ENCODE measurements at regions not wholly inside any gene's neighbourhood (a gene's known extent, or its start where the extent isn't known, plus 50 kb on each side); places are given as distances from the start of the nearest gene placed in this dataset.

- TF ChIP-seq, protein P1, sequence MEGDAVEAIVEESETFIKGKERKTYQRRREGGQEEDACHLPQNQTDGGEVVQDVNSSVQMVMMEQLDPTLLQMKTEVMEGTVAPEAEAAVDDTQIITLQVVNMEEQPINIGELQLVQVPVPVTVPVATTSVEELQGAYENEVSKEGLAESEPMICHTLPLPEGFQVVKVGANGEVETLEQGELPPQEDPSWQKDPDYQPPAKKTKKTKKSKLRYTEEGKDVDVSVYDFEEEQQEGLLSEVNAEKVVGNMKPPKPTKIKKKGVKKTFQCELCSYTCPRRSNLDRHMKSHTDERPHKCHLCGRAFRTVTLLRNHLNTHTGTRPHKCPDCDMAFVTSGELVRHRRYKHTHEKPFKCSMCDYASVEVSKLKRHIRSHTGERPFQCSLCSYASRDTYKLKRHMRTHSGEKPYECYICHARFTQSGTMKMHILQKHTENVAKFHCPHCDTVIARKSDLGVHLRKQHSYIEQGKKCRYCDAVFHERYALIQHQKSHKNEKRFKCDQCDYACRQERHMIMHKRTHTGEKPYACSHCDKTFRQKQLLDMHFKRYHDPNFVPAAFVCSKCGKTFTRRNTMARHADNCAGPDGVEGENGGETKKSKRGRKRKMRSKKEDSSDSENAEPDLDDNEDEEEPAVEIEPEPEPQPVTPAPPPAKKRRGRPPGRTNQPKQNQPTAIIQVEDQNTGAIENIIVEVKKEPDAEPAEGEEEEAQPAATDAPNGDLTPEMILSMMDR (IDR thresholded peaks at IDR 0.05) = no peak
Observed at GRCh38 chr10:21297603-21298383, 227.7 kb downstream of the SKIDA1 start.

GRCh38 chr10:21296575-21297355 lies 228.7 kb downstream of the SKIDA1 start:
- TF ChIP-seq, protein P1 (IDR thresholded peaks at IDR 0.05) = no peak

- TF ChIP-seq, protein P1 (IDR thresholded peaks at IDR 0.05) = no peak
Observed at GRCh38 chr10:21293518-21294356, 231.7 kb downstream of the SKIDA1 start.

GRCh38 chr10:21292763-21293517 lies 232.5 kb downstream of the SKIDA1 start:
- TF ChIP-seq, protein P1 (IDR thresholded peaks at IDR 0.05) = no peak

GRCh38 chr10:21290499-21291160 lies 234.9 kb downstream of the SKIDA1 start:
- TF ChIP-seq, protein P1 (IDR thresholded peaks at IDR 0.05) = no peak

DNA sequence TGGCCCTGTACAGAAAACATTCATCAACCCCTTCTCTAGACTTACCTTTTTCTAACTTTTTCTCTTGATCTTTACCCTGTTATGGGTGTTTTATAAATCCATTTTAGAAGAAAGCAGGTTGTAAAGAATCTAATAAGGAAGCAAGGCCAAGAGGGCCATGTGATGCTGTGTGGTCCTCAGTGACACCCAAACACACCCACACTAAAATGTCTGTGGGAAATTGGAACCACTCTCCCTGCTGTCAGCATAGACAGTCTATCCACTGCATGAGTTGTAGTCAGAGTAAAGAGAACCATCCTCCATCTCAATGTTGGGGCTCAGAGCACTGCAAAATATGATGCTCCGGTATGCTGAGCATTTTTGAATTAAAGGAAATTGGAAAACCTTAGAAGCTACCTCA lies 235.5 kb downstream of the SKIDA1 start:
- TF ChIP-seq, protein P1 (IDR thresholded peaks at IDR 0.05) = no peak

All from LNCAP (cell line).